ENCODE measurements at regions not wholly inside any gene's neighbourhood (a gene's known extent, or its start where the extent isn't known, plus 50 kb on each side); places are given as distances from the start of the nearest gene placed in this dataset.

DNA sequence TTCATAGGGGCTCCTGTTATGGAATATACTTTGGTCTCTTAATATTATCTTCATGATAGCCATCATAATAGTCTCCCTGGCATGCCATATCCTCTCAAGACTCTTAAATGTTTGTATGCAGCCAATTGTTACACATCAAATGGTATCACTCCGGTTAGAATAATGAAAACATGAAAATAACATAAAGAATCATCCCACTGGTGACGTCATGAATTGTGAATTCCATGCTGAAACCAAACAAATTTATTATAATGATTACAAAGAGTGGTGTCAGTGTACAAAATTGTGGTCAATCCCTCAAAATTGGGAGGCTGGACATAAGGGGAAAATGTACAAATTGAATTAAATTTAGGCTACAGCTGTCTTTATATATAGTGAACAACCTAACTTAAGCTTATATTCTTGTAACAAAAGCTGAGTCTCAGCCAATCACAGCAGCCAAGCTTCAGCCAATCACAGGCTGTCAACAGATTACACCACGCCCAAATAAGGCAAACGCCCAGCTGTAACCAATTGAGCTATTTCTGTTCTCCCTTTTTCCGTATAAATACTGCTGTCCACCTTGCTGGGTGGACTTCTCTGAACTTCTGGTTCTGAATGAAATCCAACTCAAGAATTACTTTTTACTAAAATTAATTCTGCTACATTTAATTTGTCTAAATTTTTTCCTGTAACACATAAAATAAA is 156.1 kb downstream of the CHD9NB start:
- Histone ChIP-seq H3K4me2 (ENCODE audit: insufficient read depth in 1 of 2, low read depth in 2 of 2, low read length in 2 of 2) (no peak overlapping the region), H2BK120ac (replicated peaks; ENCODE audit: low read depth, low read length) (no peak overlapping the region), H3K79me2 (ENCODE audit: control insufficient read depth in 1 of 2, insufficient read depth in 2 of 2, low read length in 2 of 2) (no peaks in the 10 kb centered on the region), H2AFZ (ENCODE audit: low read length) (no peak overlapping the region), H3K36me3 (ENCODE audit: control insufficient read depth in 2 of 4, insufficient read depth in 4 of 4, low read length in 3 of 4) (no peaks in the 10 kb centered on the region), H4K8ac (ENCODE audit: extremely low read depth, insufficient read depth, low read length) (no peak overlapping the region), H3K18ac (ENCODE audit: extremely low read depth, low read length) (no peak overlapping the region), H3K23ac (ENCODE audit: insufficient read length) (no peak overlapping the region), H3K4me1 (replicated peaks in 1 of 4; ENCODE audit: control insufficient read depth in 3 of 4, insufficient read depth in 4 of 4, low read length in 3 of 4) (no peaks in the 10 kb centered on the region), H3K4me3 (ENCODE audit: extremely low read depth in 1 of 4, insufficient read depth in 2 of 4, low read depth in 3 of 4, low read length in 4 of 4) (no peak overlapping the region), H3K4ac (replicated peaks; ENCODE audit: insufficient read length, low read depth, low read length) (no peak overlapping the region), H3K56ac (replicated peaks; ENCODE audit: insufficient read length, low read depth, low read length) (no peak overlapping the region), H2BK12ac (ENCODE audit: low read depth, low read length) (no peak overlapping the region), H3K79me1 (ENCODE audit: low read depth, low read length) (no peaks in the 10 kb centered on the region), H3K9ac (replicated peaks in 1 of 4; ENCODE audit: extremely low read depth in 1 of 4, low read depth in 3 of 4, low read length in 3 of 4) (no peak overlapping the region), H3K14ac (ENCODE audit: insufficient read length) (no peak overlapping the region), H3K27ac (ENCODE audit: low read depth, low read length) (no peak overlapping the region), H4K5ac (ENCODE audit: insufficient read length, low read depth, low read length) (no peak overlapping the region), H4K91ac (replicated peaks; ENCODE audit: insufficient read length, low read length) (no peak overlapping the region), H2BK15ac (ENCODE audit: low read length) (no peak overlapping the region), H3K9me3 (ENCODE audit: insufficient read depth in 2 of 2, low read depth in 1 of 2, low read length in 1 of 2) (no peaks in the 10 kb centered on the region), H2BK20ac (ENCODE audit: low read length) (no peak overlapping the region), H2BK5ac (ENCODE audit: low read depth, low read length) (no peak overlapping the region), H3K23me2 (ENCODE audit: low read depth, low read length) (no peaks in the 10 kb centered on the region), H4K20me1 (replicated peaks in 1 of 2; ENCODE audit: control insufficient read depth in 1 of 2, insufficient read depth in 2 of 2, low read length in 2 of 2) (no peaks in the 10 kb centered on the region), H2AK5ac (ENCODE audit: low read depth, low read length) (no peak overlapping the region), H3K27me3 (replicated peaks in 1 of 4; ENCODE audit: control insufficient read depth in 3 of 4, extremely low read depth in 1 of 4, insufficient read depth in 3 of 4, low read length in 3 of 4) (peaks cover 0 to 1% (median 0%) of the 10 kb centered on the region in 4 experiments; a peak in 1 of 7 replicates)
- 87% methylated on average over 5 of the region's 5 CpGs; no CpG with 5 or more reads in 1 of the 2 experiments for WGBS, 2 experiments (ENCODE audit: extremely low coverage in 1 of 2, insufficient coverage in 1 of 2, insufficient read length in 1 of 2, insufficient replicate concordance in 2 of 2, low coverage in 1 of 2, low lambda C conversion rate in 2 of 2, missing lambda C conversion rate in 1 of 2)
- no peak for TF ChIP-seq TAF7 (optimal IDR thresholded peaks at IDR 0.05; ENCODE audit: borderline replicate concordance, low read depth, low read length)
- TF ChIP-seq SAP30 (IDR thresholded peaks at IDR 0.05; ENCODE audit: insufficient read depth, insufficient replicate concordance, low read length) = no peak
- TF ChIP-seq, protein P1, sequence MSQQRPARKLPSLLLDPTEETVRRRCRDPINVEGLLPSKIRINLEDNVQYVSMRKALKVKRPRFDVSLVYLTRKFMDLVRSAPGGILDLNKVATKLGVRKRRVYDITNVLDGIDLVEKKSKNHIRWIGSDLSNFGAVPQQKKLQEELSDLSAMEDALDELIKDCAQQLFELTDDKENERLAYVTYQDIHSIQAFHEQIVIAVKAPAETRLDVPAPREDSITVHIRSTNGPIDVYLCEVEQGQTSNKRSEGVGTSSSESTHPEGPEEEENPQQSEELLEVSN (IDR thresholded peaks at IDR 0.05) = no peak
- no peak for TF ChIP-seq RBBP5 (IDR thresholded peaks at IDR 0.05; ENCODE audit: borderline replicate concordance, low read depth, low read length)
- no peak for TF ChIP-seq ASH2L (IDR thresholded peaks at IDR 0.05; ENCODE audit: low read length)
- TF ChIP-seq RFX5 (IDR thresholded peaks at IDR 0.05; ENCODE audit: borderline replicate concordance, low read depth, low read length) = no peak
- TF ChIP-seq SRF (IDR thresholded peaks at IDR 0.05; ENCODE audit: low read depth, low read length) = peak; percentile 94
- CTCF ChIA-PET (ENCODE audit: partially characterized antibody) = interaction anchor here (1.2 to 1.3 kb wide), 3 partner anchors 16 to 20 kb away, joined by 3 to 4 read pairs (median 3); no protein-coding TSS in a partner anchor
- DNase-seq (ENCODE audit: low read depth in 1 of 2, low spot score in 2 of 2) = no peak
- FAIRE-seq = no peak
- POLR2A ChIA-PET (ENCODE audit: partially characterized antibody) = no interaction called here
